ENCODE measurements at regions not wholly inside any gene's neighbourhood (a gene's known extent, or its start where the extent isn't known, plus 50 kb on each side); places are given as distances from the start of the nearest gene placed in this dataset.

DNA sequence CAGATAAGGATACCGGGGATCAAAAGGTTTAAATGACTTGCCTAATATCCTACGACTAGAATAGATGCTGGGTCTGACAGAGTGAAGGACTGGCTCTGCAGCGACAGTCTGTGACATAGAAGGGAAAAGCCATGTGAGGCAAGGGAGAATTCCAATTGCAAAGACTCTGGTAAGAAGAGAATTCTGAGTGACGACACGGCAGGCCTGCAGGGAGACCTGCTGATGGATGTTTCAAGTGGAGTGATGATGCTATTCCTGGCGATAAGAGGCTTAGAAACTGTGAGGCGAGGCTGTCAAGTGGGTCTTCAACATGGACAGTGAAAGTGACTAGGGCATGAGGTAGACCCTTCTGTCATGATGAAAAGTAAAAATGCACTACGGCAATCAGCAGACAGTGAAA is 176.6 kb upstream of the PBX1 start:
- H3K9me3 ChIP-seq (ENCODE audit: low read depth, low read length, poor library complexity, severe bottlenecking) = no peaks in the 10 kb centered on the region
- no peaks in the 10 kb centered on the region for H3K27me3 ChIP-seq (replicated peaks; ENCODE audit: insufficient read depth, low read depth, low read length, poor library complexity)
- H3K4me3 ChIP-seq (ENCODE audit: low read depth, low read length, poor library complexity, severe bottlenecking) = no peak overlapping the region
- no TSS peak for BruUV-seq (replicated peaks)
- TF ChIP-seq, protein P1, sequence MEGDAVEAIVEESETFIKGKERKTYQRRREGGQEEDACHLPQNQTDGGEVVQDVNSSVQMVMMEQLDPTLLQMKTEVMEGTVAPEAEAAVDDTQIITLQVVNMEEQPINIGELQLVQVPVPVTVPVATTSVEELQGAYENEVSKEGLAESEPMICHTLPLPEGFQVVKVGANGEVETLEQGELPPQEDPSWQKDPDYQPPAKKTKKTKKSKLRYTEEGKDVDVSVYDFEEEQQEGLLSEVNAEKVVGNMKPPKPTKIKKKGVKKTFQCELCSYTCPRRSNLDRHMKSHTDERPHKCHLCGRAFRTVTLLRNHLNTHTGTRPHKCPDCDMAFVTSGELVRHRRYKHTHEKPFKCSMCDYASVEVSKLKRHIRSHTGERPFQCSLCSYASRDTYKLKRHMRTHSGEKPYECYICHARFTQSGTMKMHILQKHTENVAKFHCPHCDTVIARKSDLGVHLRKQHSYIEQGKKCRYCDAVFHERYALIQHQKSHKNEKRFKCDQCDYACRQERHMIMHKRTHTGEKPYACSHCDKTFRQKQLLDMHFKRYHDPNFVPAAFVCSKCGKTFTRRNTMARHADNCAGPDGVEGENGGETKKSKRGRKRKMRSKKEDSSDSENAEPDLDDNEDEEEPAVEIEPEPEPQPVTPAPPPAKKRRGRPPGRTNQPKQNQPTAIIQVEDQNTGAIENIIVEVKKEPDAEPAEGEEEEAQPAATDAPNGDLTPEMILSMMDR (conservative IDR thresholded peaks at IDR 0.05; ENCODE audit: low read depth, low read length) = no peak
- TF ChIP-seq EZH2 (IDR thresholded peaks at IDR 0.05; ENCODE audit: borderline replicate concordance, low read depth, low read length, poor library complexity, severe bottlenecking) = no peak
- ChIA-PET CTCF (no interaction called here), POLR2A (ENCODE audit: low non-redundant PET) (no interaction called here)
- H3K36me3 ChIP-seq (ENCODE audit: insufficient read depth, low read length, poor library complexity, severe bottlenecking) = no peaks in the 10 kb centered on the region
- no peak for DNase-seq (ENCODE audit: low spot score)
- no peak overlapping the region for H3K27ac ChIP-seq (ENCODE audit: low read depth, low read length, poor library complexity, severe bottlenecking)
- intact Hi-C loops (cut with micrococcal nuclease; ENCODE audit: unreplicated experiment) = no loop called here
- H3K4me1 ChIP-seq (ENCODE audit: insufficient read depth, low read length, poor library complexity, severe bottlenecking) = peaks cover 3% of the 10 kb centered on the region

DNA sequence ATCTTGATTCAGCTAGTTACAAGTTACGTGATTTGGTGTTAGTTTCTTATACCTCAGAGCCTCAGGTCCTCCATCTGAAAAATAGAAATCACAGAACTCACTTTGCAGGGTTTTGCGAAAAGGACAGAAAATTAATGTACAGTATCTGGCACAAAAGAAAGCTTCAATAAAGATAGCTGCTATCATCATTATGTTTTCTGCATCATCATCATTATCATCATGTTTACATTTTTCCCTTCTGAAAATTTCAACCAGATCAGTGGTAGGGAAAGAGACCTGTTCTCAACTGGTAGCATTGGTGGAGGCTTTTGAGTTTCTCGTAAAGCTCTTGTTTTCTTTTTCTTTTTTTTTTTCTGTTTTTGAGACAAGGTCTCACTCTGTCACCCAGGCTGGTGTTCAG is 174.7 kb upstream of the PBX1 start:
- ChIA-PET CTCF (no interaction called here), POLR2A (ENCODE audit: low non-redundant PET) (no interaction called here)
- peaks cover 3% of the 10 kb centered on the region for H3K4me1 ChIP-seq (ENCODE audit: insufficient read depth, low read length, poor library complexity, severe bottlenecking)
- H3K27me3 ChIP-seq (replicated peaks; ENCODE audit: insufficient read depth, low read depth, low read length, poor library complexity) = no peaks in the 10 kb centered on the region
- H3K9me3 ChIP-seq (ENCODE audit: low read depth, low read length, poor library complexity, severe bottlenecking) = no peaks in the 10 kb centered on the region
- TF ChIP-seq EZH2 (IDR thresholded peaks at IDR 0.05; ENCODE audit: borderline replicate concordance, low read depth, low read length, poor library complexity, severe bottlenecking) = no peak
- TF ChIP-seq, protein P1 (conservative IDR thresholded peaks at IDR 0.05; ENCODE audit: low read depth, low read length) = no peak
- H3K4me3 ChIP-seq (ENCODE audit: low read depth, low read length, poor library complexity, severe bottlenecking) = no peak overlapping the region
- H3K27ac ChIP-seq (ENCODE audit: low read depth, low read length, poor library complexity, severe bottlenecking) = no peak overlapping the region
- BruUV-seq (replicated peaks) = no TSS peak
- intact Hi-C loops (cut with micrococcal nuclease; ENCODE audit: unreplicated experiment) = no loop called here
- DNase-seq (ENCODE audit: low spot score) = no peak
- H3K36me3 ChIP-seq (ENCODE audit: insufficient read depth, low read length, poor library complexity, severe bottlenecking) = no peaks in the 10 kb centered on the region

DNA sequence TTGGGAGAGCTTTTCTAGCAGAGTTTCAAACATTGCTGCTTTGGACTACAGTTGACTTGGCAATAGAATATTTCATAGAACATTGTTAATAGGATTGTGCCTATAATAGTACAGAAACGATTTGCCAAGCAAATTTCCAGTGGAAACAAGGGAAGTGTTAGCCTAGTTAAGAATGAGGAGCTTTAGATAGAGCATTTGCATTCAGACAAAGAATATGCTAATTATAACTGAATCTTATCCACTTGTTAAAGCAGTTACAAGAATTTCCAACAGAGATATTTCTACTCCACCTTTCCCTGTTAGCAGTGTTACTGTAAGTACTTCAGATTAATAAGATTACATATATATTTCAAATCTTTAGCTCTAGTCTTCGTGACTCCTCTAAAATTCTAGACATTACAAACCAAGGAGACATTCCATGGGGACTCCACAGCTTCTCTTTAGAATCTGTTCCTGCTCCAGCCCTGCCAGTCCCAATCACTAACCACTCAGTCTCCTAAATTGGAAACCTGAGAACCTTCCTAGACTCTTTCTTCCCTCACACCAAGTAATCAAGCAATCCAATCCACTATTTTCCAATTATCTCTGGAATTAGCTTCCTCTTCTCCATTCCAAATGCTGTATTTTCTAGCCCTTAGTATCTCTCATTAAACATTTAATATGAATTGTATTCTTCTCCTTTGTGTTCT is 141.8 kb upstream of the PBX1 start:
- H3K36me3 ChIP-seq (ENCODE audit: insufficient read depth, low read length, poor library complexity, severe bottlenecking) = no peaks in the 10 kb centered on the region
- ChIA-PET POLR2A (ENCODE audit: low non-redundant PET) (no interaction called here), CTCF (no interaction called here)
- no peaks in the 10 kb centered on the region for H3K27me3 ChIP-seq (replicated peaks; ENCODE audit: insufficient read depth, low read depth, low read length, poor library complexity)
- H3K27ac ChIP-seq (ENCODE audit: low read depth, low read length, poor library complexity, severe bottlenecking) = no peak overlapping the region
- intact Hi-C loops (cut with micrococcal nuclease; ENCODE audit: unreplicated experiment) = no loop called here
- TF ChIP-seq, protein P1 (conservative IDR thresholded peaks at IDR 0.05; ENCODE audit: low read depth, low read length) = no peak
- no peak for TF ChIP-seq EZH2 (IDR thresholded peaks at IDR 0.05; ENCODE audit: borderline replicate concordance, low read depth, low read length, poor library complexity, severe bottlenecking)
- no peak overlapping the region for H3K4me3 ChIP-seq (ENCODE audit: low read depth, low read length, poor library complexity, severe bottlenecking)
- BruUV-seq (replicated peaks) = no TSS peak
- H3K9me3 ChIP-seq (ENCODE audit: low read depth, low read length, poor library complexity, severe bottlenecking) = no peaks in the 10 kb centered on the region
- DNase-seq (ENCODE audit: low spot score) = peak; percentile 13
- peaks cover 6% of the 10 kb centered on the region for H3K4me1 ChIP-seq (ENCODE audit: insufficient read depth, low read length, poor library complexity, severe bottlenecking)
